GM12878 (cell line): ENCODE measurements at regions not wholly inside any gene's neighbourhood (a gene's known extent, or its start where the extent isn't known, plus 50 kb on each side); places are given as distances from the start of the nearest gene placed in this dataset.

Source experiments
- ATAC-seq: fragments of 200-7000 bp; cut with Tn5 transposase; 3 replicates; pipeline ENCODE4 v1.9.1; 2020; ENCODE audit warnings: mild to moderate bottlenecking, moderate library complexity
- BruUV-seq: library from RNA; stranded (reverse); fragments of 400-500 nt; replicated peaks from 2 replicates; lab custom pipeline; 2021; lab: Mats Ljungman, UMichigan
- CTCF ChIA-PET: fragments of 300-600 bp; sonication (Branson Sonifier 250); formaldehyde crosslinking; extraction: SDS; loops from one replicate; lab custom pipeline; 2021; ENCODE audit warnings: inconsistent platforms; lab: Yijun Ruan, JAX
- POLR2A ChIA-PET: fragments of 350-600 bp; formaldehyde crosslinking; extraction: SDS; loops from one replicate; lab custom pipeline; 2021; ENCODE audit warnings: inconsistent platforms; lab: Charles Lee
- RAD21 ChIA-PET: fragments of 300-600 bp; sonication (Branson Sonifier 250); formaldehyde crosslinking; loops from one replicate; lab custom pipeline; 2023; ENCODE audit warnings: antibody characterized with exemption; ENCODE audit not compliant: unreplicated experiment; lab: Charles Lee
- SMC1A ChIA-PET: fragments of 300-600 bp; sonication (Branson Sonifier 250); formaldehyde crosslinking; loops from one replicate; lab custom pipeline; 2023; ENCODE audit not compliant: unreplicated experiment, uncharacterized antibody; lab: Charles Lee
- DNase-seq: peaks from one replicate; pipeline ENCODE4 v3.0.0-alpha.2; 2011; ENCODE audit warnings: low read depth, low spot score
- FAIRE-seq: peaks from 3 replicates; lab custom pipeline; 2011; peaks lifted over from hg19 to GRCh38; lab: Jason Lieb, UNC
- H2AFZ ChIP-seq: 2 replicates; pipeline ENCODE4 v1.6.0; 2011; ENCODE audit warnings: low read depth, low read length, control low read depth; ENCODE audit not compliant: control insufficient read depth
- H3K27ac ChIP-seq: 2 replicates; pipeline ENCODE4 v1.5.1; 2011; ENCODE audit warnings: control low read depth; ENCODE audit not compliant: control insufficient read depth, insufficient read depth
- H3K27me3 ChIP-seq, 2 experiments: replicated peaks in 1 of 2; 2 replicates each; pipeline versions ENCODE4 v1.6.0 to v1.6.1; 2011; ENCODE audit warnings: low read length in 1 of 2; ENCODE audit not compliant: control insufficient read depth in 2 of 2, insufficient read depth in 2 of 2
- H3K36me3 ChIP-seq, 2 experiments: 2 replicates each; pipeline ENCODE4 v1.5.1; 2011; ENCODE audit warnings: low read length in 1 of 2; ENCODE audit not compliant: control insufficient read depth in 2 of 2, insufficient read depth in 2 of 2
- H3K4me1 ChIP-seq: 2 replicates; pipeline ENCODE4 v1.6.1; 2011; ENCODE audit warnings: mild to moderate bottlenecking, low read length, moderate library complexity, mixed read lengths; ENCODE audit not compliant: control insufficient read depth, insufficient read depth
- H3K4me2 ChIP-seq: 2 replicates; pipeline ENCODE4 v1.6.0; 2011; ENCODE audit warnings: control low read depth; ENCODE audit not compliant: control insufficient read depth, insufficient read depth
- H3K4me3 ChIP-seq: fragments of 200-600 bp; sonication (generic); 2 replicates; pipeline ENCODE4 v1.5.1; 2016
- H3K79me2 ChIP-seq: 2 replicates; pipeline ENCODE4 v1.6.0; 2011; ENCODE audit warnings: low read length; ENCODE audit not compliant: control insufficient read depth, insufficient read depth
- H3K9ac ChIP-seq: 2 replicates; pipeline ENCODE4 v1.8.0; 2011; ENCODE audit warnings: low read length, control low read depth, mixed read lengths; ENCODE audit not compliant: control insufficient read depth, insufficient read depth
- H3K9me3 ChIP-seq: replicated peaks from 3 replicates; pipeline ENCODE4 v1.5.1; 2011; ENCODE audit warnings: mild to moderate bottlenecking, low read length; ENCODE audit not compliant: control insufficient read depth, insufficient read depth
- H4K20me1 ChIP-seq: 2 replicates; pipeline ENCODE4 v1.6.0; 2011; ENCODE audit not compliant: control insufficient read depth, insufficient read depth
- BRCA1 ChIP-seq: IDR thresholded peaks from 2 replicates; pipeline ENCODE4 v1.6.1; 2011; ENCODE audit warnings: low read depth, low read length, improper control_type of control experiment
- HCFC1 ChIP-seq: fragments of 150-350 bp; IDR thresholded peaks from 2 replicates; pipeline ENCODE4 v1.6.1; 2014; ENCODE audit warnings: low read length
- HDAC6 ChIP-seq: fragments of 200-600 bp; sonication (generic); IDR thresholded peaks from one replicate; pipeline ENCODE4 v1.8.0; 2017; ENCODE audit warnings: antibody characterized with exemption; ENCODE audit not compliant: unreplicated experiment
- HDGF ChIP-seq: fragments of 450-650 bp; IDR thresholded peaks from 2 replicates; pipeline ENCODE4 v1.6.1; 2016; ENCODE audit warnings: antibody characterized with exemption
- JUNB ChIP-seq: IDR thresholded peaks from 2 replicates; pipeline ENCODE4 v1.6.1; 2016; ENCODE audit warnings: antibody characterized with exemption, mild to moderate bottlenecking
- RAD51 ChIP-seq: fragments of 450-650 bp; IDR thresholded peaks from 2 replicates; pipeline ENCODE4 v1.6.1; 2016; ENCODE audit warnings: moderate library complexity, mild to moderate bottlenecking, inconsistent platforms
- RBBP5 ChIP-seq: fragments of 200-600 bp; sonication (generic); conservative IDR thresholded peaks from 2 replicates; pipeline ENCODE4 v1.6.1; 2016
- SMARCA5 ChIP-seq: fragments of 450-650 bp; IDR thresholded peaks from 2 replicates; pipeline ENCODE4 v1.6.1; 2017; ENCODE audit warnings: mild to moderate bottlenecking
- SMC3 ChIP-seq: IDR thresholded peaks from 2 replicates; pipeline ENCODE4 v1.6.1; 2011; ENCODE audit warnings: low read length, improper control_type of control experiment, borderline replicate concordance
- ZNF207 ChIP-seq: fragments of 450-650 bp; IDR thresholded peaks from 2 replicates; pipeline ENCODE4 v1.6.1; 2014; ENCODE audit warnings: antibody characterized with exemption, mild to moderate bottlenecking, borderline replicate concordance
- ZNF622 ChIP-seq: fragments of 450-650 bp; IDR thresholded peaks from 2 replicates; pipeline ENCODE4 v1.6.1; 2017; ENCODE audit warnings: mild to moderate bottlenecking, inconsistent platforms
- WGBS: methylation state at CpG from one replicate; pipeline ENCODE4 v1.1.6; 2016; ENCODE audit warnings: low lambda C conversion rate; ENCODE audit not compliant: insufficient replicate concordance, insufficient coverage; ENCODE audit errors: missing lambda C conversion rate; 5-methylcytosine and 5-hydroxymethylcytosine counted together
- in situ Hi-C: fragments of 300-500 bp; cut with MboI; formaldehyde crosslinking; loops from 9 replicates; pipeline ENCODE4 v1.14.3; 2018; ENCODE audit warnings: mixed read lengths
- intact Hi-C: fragments of 100-400 bp; cut with micrococcal nuclease; formaldehyde crosslinking; loops from one replicate; pipeline ENCODE4 v1.14.2; 2022; ENCODE audit not compliant: unreplicated experiment

DNA sequence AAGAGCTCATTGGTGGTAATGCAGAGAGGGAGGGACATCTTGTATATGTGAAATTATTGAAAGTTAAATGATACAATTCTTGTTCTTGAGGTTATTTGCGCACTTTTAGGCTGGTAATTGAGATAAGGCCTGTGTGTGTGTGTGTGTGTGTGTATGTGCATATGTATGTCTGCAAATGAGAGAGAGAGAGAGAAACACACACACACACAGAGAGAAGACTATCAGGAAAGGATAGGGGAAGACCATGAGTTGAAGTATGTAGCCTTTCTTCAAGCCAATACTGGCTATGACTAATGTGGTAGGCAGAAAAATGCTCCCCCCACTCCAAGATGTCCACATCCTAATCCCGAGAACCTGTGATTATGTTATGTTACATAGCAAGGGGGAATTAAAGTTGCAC is 52.7 kb upstream of the DCD start:
- TF ChIP-seq RBBP5 (no peak), SMC3 (no peak), BRCA1 (no peak), JUNB (no peak), ZNF622 (no peak), HDAC6 (no peak), ZNF207 (no peak), HDGF (no peak), HCFC1 (no peak), RAD51 (no peak), SMARCA5 (no peak)
- FAIRE-seq: no peak
- Histone ChIP-seq H2AFZ (no peak overlapping the region), H3K27me3 (no peaks in the 10 kb centered on the region; a peak in 3 of 4 replicates), H3K4me3 (no peak overlapping the region), H3K9ac (no peak overlapping the region), H3K36me3 (no peaks in the 10 kb centered on the region), H3K27ac (no peak overlapping the region), H3K4me2 (no peak overlapping the region), H3K9me3 (no peaks in the 10 kb centered on the region), H3K79me2 (no peaks in the 10 kb centered on the region), H4K20me1 (no peaks in the 10 kb centered on the region), H3K4me1 (no peaks in the 10 kb centered on the region)
- ATAC-seq: no peak
- intact Hi-C loops (loop anchor here (5.0 kb wide), 1 partner anchor 371 kb away; no protein-coding TSS in a partner anchor), in situ Hi-C loops (no loop called here)
- CTCF ChIA-PET: interaction anchor here (1.2 to 4.1 kb wide), 12 partner anchors 9 to 371 kb away, joined by 3 to 43 read pairs (median 8); no protein-coding TSS in a partner anchor
- WGBS: 49% methylated on average over 2 of the region's 2 CpGs
- no TSS peak for BruUV-seq
- SMC1A ChIA-PET: interaction anchor here (0.8 to 3.2 kb wide), 4 partner anchors 8 to 371 kb away, joined by 3 to 16 read pairs (median 4); no protein-coding TSS in a partner anchor
- no peak for DNase-seq
- RAD21 ChIA-PET: interaction anchor here (1.0 to 3.2 kb wide), 4 partner anchors 42 to 372 kb away, joined by 3 to 15 read pairs (median 8); no protein-coding TSS in a partner anchor
- POLR2A ChIA-PET: no interaction called here
